ENCODE measurements at regions not wholly inside any gene's neighbourhood (a gene's known extent, or its start where the extent isn't known, plus 50 kb on each side); places are given as distances from the start of the nearest gene placed in this dataset.

- no peak overlapping the region for H3K4me3 ChIP-seq
- no peaks in the 10 kb centered on the region for H3K9me3 ChIP-seq (replicated peaks in 1 of 3)
- intact Hi-C loops (cut with DNase I), result no loop called here
- no peaks in the 10 kb centered on the region for H3K36me3 ChIP-seq (replicated peaks in 1 of 2)
- TF ChIP-seq POLR2A (IDR thresholded peaks at IDR 0.05), result no peak
- TF ChIP-seq, protein P1, sequence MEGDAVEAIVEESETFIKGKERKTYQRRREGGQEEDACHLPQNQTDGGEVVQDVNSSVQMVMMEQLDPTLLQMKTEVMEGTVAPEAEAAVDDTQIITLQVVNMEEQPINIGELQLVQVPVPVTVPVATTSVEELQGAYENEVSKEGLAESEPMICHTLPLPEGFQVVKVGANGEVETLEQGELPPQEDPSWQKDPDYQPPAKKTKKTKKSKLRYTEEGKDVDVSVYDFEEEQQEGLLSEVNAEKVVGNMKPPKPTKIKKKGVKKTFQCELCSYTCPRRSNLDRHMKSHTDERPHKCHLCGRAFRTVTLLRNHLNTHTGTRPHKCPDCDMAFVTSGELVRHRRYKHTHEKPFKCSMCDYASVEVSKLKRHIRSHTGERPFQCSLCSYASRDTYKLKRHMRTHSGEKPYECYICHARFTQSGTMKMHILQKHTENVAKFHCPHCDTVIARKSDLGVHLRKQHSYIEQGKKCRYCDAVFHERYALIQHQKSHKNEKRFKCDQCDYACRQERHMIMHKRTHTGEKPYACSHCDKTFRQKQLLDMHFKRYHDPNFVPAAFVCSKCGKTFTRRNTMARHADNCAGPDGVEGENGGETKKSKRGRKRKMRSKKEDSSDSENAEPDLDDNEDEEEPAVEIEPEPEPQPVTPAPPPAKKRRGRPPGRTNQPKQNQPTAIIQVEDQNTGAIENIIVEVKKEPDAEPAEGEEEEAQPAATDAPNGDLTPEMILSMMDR (IDR thresholded peaks at IDR 0.05), result no peak
- H3K27ac ChIP-seq, result no peak overlapping the region
- H3K27me3 ChIP-seq, result no peaks in the 10 kb centered on the region
- no peaks in the 10 kb centered on the region for H3K4me1 ChIP-seq (replicated peaks in 1 of 2)
- WGBS, 4 donors, result 61 to 66% (median 62%) methylated on average over 2 of the region's 2 CpGs
- no peak for DNase-seq
Observed at GRCh38 chr2:146853741-146854444, 990.9 kb upstream of the ACVR2A start.

GRCh38 chr2:146852661-146853060 is 992.2 kb upstream of the ACVR2A start:
- H3K27me3 ChIP-seq, result no peaks in the 10 kb centered on the region
- intact Hi-C loops (cut with DNase I), result no loop called here
- no peak for TF ChIP-seq POLR2A (IDR thresholded peaks at IDR 0.05)
- TF ChIP-seq, protein P1 (IDR thresholded peaks at IDR 0.05), result no peak

GRCh38 chr2:146850746-146851145 is 994.1 kb upstream of the ACVR2A start:
- WGBS, 4 donors, result 79 to 86% (median 81%) methylated on average over 3 of the region's 3 CpGs
- no peak overlapping the region for H3K4me3 ChIP-seq
- H3K27ac ChIP-seq, result no peak overlapping the region
- no peaks in the 10 kb centered on the region for H3K4me1 ChIP-seq (replicated peaks in 1 of 2)
- DNase-seq, result no peak
- no peaks in the 10 kb centered on the region for H3K9me3 ChIP-seq (replicated peaks in 1 of 3)
- TF ChIP-seq, protein P1 (IDR thresholded peaks at IDR 0.05), result no peak
- no peak for TF ChIP-seq POLR2A (IDR thresholded peaks at IDR 0.05)
- H3K27me3 ChIP-seq, result no peaks in the 10 kb centered on the region
- intact Hi-C loops (cut with DNase I), result no loop called here
- no peaks in the 10 kb centered on the region for H3K36me3 ChIP-seq (replicated peaks in 1 of 2)

More at GRCh38 chr2:146852661-146853060, 992.2 kb upstream of the ACVR2A start:
- no peak for DNase-seq
- Histone ChIP-seq H3K9me3 (replicated peaks in 1 of 3) (no peaks in the 10 kb centered on the region), H3K4me3 (no peak overlapping the region), H3K27ac (no peak overlapping the region), H3K4me1 (replicated peaks in 1 of 2) (no peaks in the 10 kb centered on the region), H3K36me3 (replicated peaks in 1 of 2) (no peaks in the 10 kb centered on the region)
- whole genome bisulfite sequencing, 4 donors, result 38 to 67% (median 54%) methylated on average over 1 of the region's 1 CpG

- no peaks in the 10 kb centered on the region for H3K9me3 ChIP-seq (replicated peaks in 1 of 3)
- no peak for DNase-seq
- TF ChIP-seq, protein P1 (IDR thresholded peaks at IDR 0.05), result no peak
- TF ChIP-seq POLR2A (IDR thresholded peaks at IDR 0.05), result no peak
- no peak overlapping the region for H3K27ac ChIP-seq
- no peaks in the 10 kb centered on the region for H3K36me3 ChIP-seq (replicated peaks in 1 of 2)
- no peak overlapping the region for H3K4me3 ChIP-seq
- intact Hi-C loops (cut with DNase I), result no loop called here
- H3K4me1 ChIP-seq (replicated peaks in 1 of 2), result no peaks in the 10 kb centered on the region
- H3K27me3 ChIP-seq, result no peaks in the 10 kb centered on the region
Observed at GRCh38 chr2:146847846-146848245, 997.0 kb upstream of the ACVR2A start.
